Heart left ventricle (tissue), 16 donors: ENCODE measurements at regions not wholly inside any gene's neighbourhood (a gene's known extent, or its start where the extent isn't known, plus 50 kb on each side); places are given as distances from the start of the nearest gene placed in this dataset.
"Not testable (repeated sequence)": the region's sequence is repeated elsewhere in the genome, so short reads cannot be mapped to it uniquely, and the experiment has no call there.

Source experiments
- ATAC-seq, 4 donors: fragments of 200-7000 bp; cut with Tn5 transposase; one replicate each; pipeline ENCODE4 v1.9.1; 2020 to 2022; ENCODE audit warnings: moderate library complexity in 4 of 4, mild to moderate bottlenecking in 3 of 4, moderate number of reproducible peaks in 1 of 4
- DNase-seq, 5 donors: peaks; one replicate each; pipeline ENCODE4 v3.0.0-alpha.2; 2020
- H3K27ac ChIP-seq, 12 donors: fragments of 200-600 bp; sonication (generic) in 4 of 12; one replicate each; pipeline versions ENCODE4 v1.5.0 to v1.8.0; 2016 to 2022; ENCODE audit warnings: mild to moderate bottlenecking in 2 of 12
- H3K27me3 ChIP-seq, 9 donors: fragments of 200-600 bp; sonication (generic) in 2 of 9; one replicate each; pipeline versions ENCODE4 v1.5.1 to v1.8.0; 2016 to 2022; ENCODE audit warnings: mild to moderate bottlenecking in 3 of 9
- H3K36me3 ChIP-seq, 9 donors: fragments of 200-600 bp; sonication (generic) in 2 of 9; one replicate each; pipeline versions ENCODE4 v1.5.0 to v1.8.0; 2018 to 2022; ENCODE audit warnings: mild to moderate bottlenecking in 2 of 9
- H3K4me1 ChIP-seq, 12 donors: fragments of 200-600 bp; sonication (generic) in 4 of 12; one replicate each; pipeline versions ENCODE4 v1.5.0 to v1.8.0; 2016 to 2022; ENCODE audit warnings: mild to moderate bottlenecking in 3 of 12
- H3K4me3 ChIP-seq, 12 donors: fragments of 200-600 bp; sonication (generic) in 4 of 12; one replicate each; pipeline versions ENCODE4 v1.5.0 to v1.8.0; 2017 to 2022; ENCODE audit warnings: mild to moderate bottlenecking in 9 of 12, moderate library complexity in 4 of 12
- H3K9me3 ChIP-seq, 12 donors: fragments of 200-600 bp; sonication (generic) in 4 of 12; one replicate each; pipeline versions ENCODE4 v1.5.0 to v1.8.0; 2016 to 2022; ENCODE audit warnings: mild to moderate bottlenecking in 1 of 12
- WGBS, 4 donors: extraction: QIAGEN DNeasy Blood & Tissue Kit in 2 of 4; methylation state at CpG; one replicate each; pipeline versions ENCODE4 v1.1.5 to v1.1.7; 2013 to 2018; 5-methylcytosine and 5-hydroxymethylcytosine counted together
- intact Hi-C, 10 donors: fragments of 100-400 bp; cut with DNase I; formaldehyde crosslinking; loops; one replicate each; pipeline versions ENCODE4 v1.11.1 to v1.14.2; 2022
- donor health status: ischemic (EF 13 %, LVEDD 7.1; RV severe dilation, severe dysfunction).
- donor health status: healthy with polysubstance abuse.
- donor health status: DM: no; HTN: yes; CAD: no.
- donor health status: DM: no; HTN: no; CAD: no.
- donor health status: ischemic (EF 25% LVEDD 6.9; RV normal size, moderate dysfunction).
- donor health status: ischemic (EF 25% LVEDD 5.7; RV mildly dilated, moderate dysfunction).
- donor health status: healthy.
- donor health status: DM: yes; HTN: yes; CAD: no.
- donor health status: ischemic (EF 35%, LVEDD 5.7; RV mildly dilated, moderate dysfunction).
- donor health status: nonischemic (EF 11% LVEDD 7.7; RV severe dilation, severe dysfunction).
- donor health status: DM: yes; HTN: yes; CAD: no.
- donor health status: PGD.
- donor health status: ischemic (EF 29% LVEDD 5.4; RV normal size, mild dysfunction).
- donor health status: nonischemic (EF 23%, LVEDD 6.1; RV moderate dilation, normal function).

- H3K27ac ChIP-seq, DNase-seq, H3K9me3 ChIP-seq, H3K4me3 ChIP-seq, intact Hi-C loops, ATAC-seq, H3K27me3 ChIP-seq, H3K36me3 ChIP-seq, H3K4me1 ChIP-seq: not testable (repeated sequence)
- no CpG with 5 or more reads among the region's 3 CpGs for WGBS, 4 donors
Measured at GRCh38 chr15:22134941-22135566, 54.7 kb downstream of the OR4M2 start.

GRCh38 chr15:22137572-22137971 lies 57.2 kb downstream of the OR4M2 start:
- H3K4me3 ChIP-seq, ATAC-seq, H3K27me3 ChIP-seq, intact Hi-C loops, DNase-seq, H3K4me1 ChIP-seq, H3K36me3 ChIP-seq, H3K9me3 ChIP-seq, H3K27ac ChIP-seq: not testable (repeated sequence)
- no CpG with 5 or more reads among the region's 7 CpGs for WGBS, 4 donors

- H3K4me3 ChIP-seq, H3K36me3 ChIP-seq, H3K27ac ChIP-seq, DNase-seq, ATAC-seq, H3K27me3 ChIP-seq, H3K9me3 ChIP-seq, intact Hi-C loops, H3K4me1 ChIP-seq: not testable (repeated sequence)
- no CpG with 5 or more reads among the region's 9 CpGs for WGBS, 4 donors
Measured at GRCh38 chr15:22141106-22141505, 60.8 kb downstream of the OR4M2 start.

GRCh38 chr15:22148109-22148508 lies 67.8 kb downstream of the OR4M2 start:
- H3K27me3 ChIP-seq, H3K36me3 ChIP-seq, ATAC-seq, H3K4me1 ChIP-seq, H3K9me3 ChIP-seq, intact Hi-C loops, DNase-seq, H3K27ac ChIP-seq, H3K4me3 ChIP-seq: not testable (repeated sequence)
- WGBS, 4 donors: no CpG with 5 or more reads among the region's 7 CpGs

GRCh38 chr15:22158243-22158642 lies 77.9 kb downstream of the OR4M2 start:
- H3K9me3 ChIP-seq, H3K27me3 ChIP-seq, H3K4me1 ChIP-seq, H3K27ac ChIP-seq, H3K36me3 ChIP-seq, DNase-seq, intact Hi-C loops, H3K4me3 ChIP-seq, ATAC-seq: not testable (repeated sequence)
- WGBS, 4 donors: no CpG with 5 or more reads among the region's 6 CpGs

GRCh38 chr15:22160283-22160682 lies 80.0 kb downstream of the OR4M2 start:
- ATAC-seq, H3K27me3 ChIP-seq, H3K4me3 ChIP-seq, H3K27ac ChIP-seq, DNase-seq, H3K9me3 ChIP-seq, H3K4me1 ChIP-seq, intact Hi-C loops, H3K36me3 ChIP-seq: not testable (repeated sequence)
- no CpG with 5 or more reads among the region's 8 CpGs for WGBS, 4 donors

GRCh38 chr15:22160741-22161140 lies 80.4 kb downstream of the OR4M2 start:
- intact Hi-C loops, DNase-seq, H3K27me3 ChIP-seq, H3K4me1 ChIP-seq, H3K9me3 ChIP-seq, H3K4me3 ChIP-seq, H3K36me3 ChIP-seq, H3K27ac ChIP-seq, ATAC-seq: not testable (repeated sequence)
- WGBS, 4 donors: no CpG with 5 or more reads among the region's 2 CpGs

- ATAC-seq, H3K27ac ChIP-seq, H3K4me1 ChIP-seq, H3K9me3 ChIP-seq, H3K27me3 ChIP-seq, H3K36me3 ChIP-seq, intact Hi-C loops, H3K4me3 ChIP-seq, DNase-seq: not testable (repeated sequence)
- WGBS, 4 donors: no CpG with 5 or more reads among the region's 4 CpGs
Measured at GRCh38 chr15:22161398-22161797, 81.1 kb downstream of the OR4M2 start.

GRCh38 chr15:22163715-22164114 lies 83.4 kb downstream of the OR4M2 start:
- no CpG with 5 or more reads among the region's 5 CpGs for WGBS, 4 donors

GRCh38 chr15:22167521-22167920 lies 87.2 kb downstream of the OR4M2 start:
- DNase-seq, H3K27me3 ChIP-seq, ATAC-seq, intact Hi-C loops, H3K4me3 ChIP-seq, H3K9me3 ChIP-seq, H3K27ac ChIP-seq, H3K4me1 ChIP-seq, H3K36me3 ChIP-seq: not testable (repeated sequence)
- no CpG with 5 or more reads among the region's 3 CpGs for WGBS, 4 donors

More at GRCh38 chr15:22163715-22164114, 83.4 kb downstream of the OR4M2 start:
- H3K4me1 ChIP-seq, intact Hi-C loops, H3K27me3 ChIP-seq, DNase-seq, H3K4me3 ChIP-seq, H3K36me3 ChIP-seq, ATAC-seq, H3K27ac ChIP-seq, H3K9me3 ChIP-seq: not testable (repeated sequence)

- H3K9me3 ChIP-seq, intact Hi-C loops, H3K27ac ChIP-seq, H3K27me3 ChIP-seq, H3K4me3 ChIP-seq, H3K36me3 ChIP-seq, DNase-seq, H3K4me1 ChIP-seq: not testable (repeated sequence)
- no CpG with 5 or more reads among the region's 19 CpGs for WGBS, 4 donors
- ATAC-seq: peak in 3 of 4 donors; percentile 52 to 60 (median 58)
Measured at GRCh38 chr15:22173029-22173998, 93.0 kb downstream of the OR4M2 start.
